HepG2 (cell line): ENCODE measurements at regions not wholly inside any gene's neighbourhood (a gene's known extent, or its start where the extent isn't known, plus 50 kb on each side); places are given as distances from the start of the nearest gene placed in this dataset.

Source experiments
- ATAC-seq: fragments of 200-7000 bp; cut with Tn5 transposase; 3 replicates; pipeline ENCODE4 v1.9.1; 2020; ENCODE audit warnings: mild to moderate bottlenecking, moderate library complexity
- BruUV-seq: library from RNA; stranded (reverse); fragments of 400-500 nt; replicated peaks from 2 replicates; lab custom pipeline; 2021; lab: Mats Ljungman, UMichigan
- CTCF ChIA-PET: fragments of 300-600 bp; formaldehyde crosslinking; extraction: SDS; loops from one replicate; lab custom pipeline; 2021; ENCODE audit warnings: low total read pairs, inconsistent platforms, low intra/inter-chr PET ratio; lab: Yijun Ruan, JAX
- POLR2A ChIA-PET: fragments of 350-600 bp; sonication (Branson Sonifier 250); formaldehyde crosslinking; loops from one replicate; lab custom pipeline; 2020; ENCODE audit warnings: antibody characterized with exemption, inconsistent platforms; lab: Yijun Ruan, JAX
- DNase-seq: peaks from one replicate; pipeline ENCODE4 v3.0.0-alpha.2; 2015; ENCODE audit warnings: low spot score
- FAIRE-seq: peaks from 3 replicates; lab custom pipeline; 2011; peaks lifted over from hg19 to GRCh38; lab: Jason Lieb, UNC
- H2AFZ ChIP-seq: one replicate; pipeline ENCODE4 v1.6.1; 2011; ENCODE audit warnings: low read length, inconsistent platforms
- H3K27ac ChIP-seq: fragments of 300-600 bp; 3 replicates; pipeline ENCODE4 v1.8.0; 2011; ENCODE audit warnings: mixed run types, mild to moderate bottlenecking, mixed read lengths, low read length, inconsistent platforms; ENCODE audit not compliant: insufficient read depth; ENCODE audit errors: extremely low read length
- H3K27me3 ChIP-seq, 2 experiments: fragments of 200-600 bp in 1 of 2; 2 replicates in 1 of 2; 3 replicates in 1 of 2; pipeline versions ENCODE4 v1.6.0 to v1.8.0; 2011; ENCODE audit warnings: low read length in 2 of 2, mild to moderate bottlenecking in 2 of 2, moderate library complexity in 2 of 2, inconsistent platforms in 1 of 2; ENCODE audit not compliant: insufficient read depth in 2 of 2, control insufficient read depth in 1 of 2
- H3K36me3 ChIP-seq, 2 experiments: fragments of 200-600 bp in 1 of 2; replicated peaks in 1 of 2; 2 replicates in 1 of 2; 3 replicates in 1 of 2; pipeline versions ENCODE4 v1.5.1 to v1.8.0; 2011; ENCODE audit warnings: low read length in 2 of 2, inconsistent platforms in 1 of 2; ENCODE audit not compliant: insufficient read depth in 2 of 2, control insufficient read depth in 1 of 2
- H3K4me1 ChIP-seq: 2 replicates; pipeline ENCODE4 v1.5.1; 2012; ENCODE audit warnings: low read length, inconsistent platforms; ENCODE audit not compliant: insufficient read depth
- H3K4me2 ChIP-seq: 2 replicates; pipeline ENCODE4 v1.6.0; 2011; ENCODE audit warnings: low read depth, low read length, inconsistent platforms
- H3K4me3 ChIP-seq, 3 experiments: fragments of 200-600 bp in 1 of 3; sonication (generic), shearing (Covaris generic) in 1 of 3; replicated peaks in 1 of 3; 2 replicates each; pipeline ENCODE4 v1.5.1; 2011 to 2016; ENCODE audit warnings: low read length in 3 of 3, inconsistent platforms in 2 of 3, low read depth in 2 of 3, mild to moderate bottlenecking in 2 of 3, control low read depth in 1 of 3, mixed read lengths in 1 of 3; ENCODE audit not compliant: insufficient read depth in 1 of 3
- H3K79me2 ChIP-seq: one replicate; pipeline ENCODE4 v1.6.1; 2011; ENCODE audit warnings: low read length, inconsistent platforms; ENCODE audit not compliant: insufficient read depth
- H3K9ac ChIP-seq: 2 replicates; pipeline ENCODE4 v1.6.0; 2011; ENCODE audit warnings: mild to moderate bottlenecking, low read depth, low read length, inconsistent platforms; ENCODE audit not compliant: insufficient read depth
- H3K9me3 ChIP-seq: 2 replicates; pipeline ENCODE4 v1.5.1; 2012; ENCODE audit warnings: mild to moderate bottlenecking, low read length
- H4K20me1 ChIP-seq: 2 replicates; pipeline ENCODE4 v1.6.0; 2011; ENCODE audit warnings: inconsistent platforms, mild to moderate bottlenecking, low read length, moderate library complexity; ENCODE audit not compliant: insufficient read depth
- CEBPB ChIP-seq: IDR thresholded peaks from 2 replicates; pipeline ENCODE4 v1.6.1; 2011; ENCODE audit warnings: low read depth, low read length, improper control_type of control experiment, borderline replicate concordance
- EHMT2 ChIP-seq: fragments of 200-600 bp; sonication (generic); IDR thresholded peaks from 2 replicates; pipeline ENCODE4 v1.7.0; 2017; ENCODE audit warnings: antibody characterized with exemption, low read depth, low read length, borderline replicate concordance
- HOXD1 ChIP-seq: sonication (generic); formaldehyde crosslinking; IDR thresholded peaks from 2 replicates; pipeline ENCODE4 v1.5.0; 2020; ENCODE audit warnings: missing genetic modification reagents
- JARID2 ChIP-seq: sonication (generic); formaldehyde crosslinking; IDR thresholded peaks from 2 replicates; pipeline ENCODE4 v1.8.1; 2023; ENCODE audit warnings: missing genetic modification reagents, inconsistent platforms; ENCODE audit not compliant: insufficient replicate concordance
- MTF1 ChIP-seq: sonication (generic); formaldehyde crosslinking; IDR thresholded peaks from 2 replicates; pipeline ENCODE4 v1.5.0; 2020; ENCODE audit warnings: missing genetic modification reagents
- NFKBIZ ChIP-seq: IDR thresholded peaks from 2 replicates; pipeline ENCODE4 v1.6.1; 2018; ENCODE audit warnings: missing genetic modification reagents, missing compliant biosample characterization
- PHF5A ChIP-seq: IDR thresholded peaks from one replicate; pipeline ENCODE4 v1.6.1; 2018; ENCODE audit warnings: low read depth, missing genetic modification reagents; ENCODE audit not compliant: unreplicated experiment
- ZNF121 ChIP-seq: sonication (generic); formaldehyde crosslinking; IDR thresholded peaks from 2 replicates; pipeline ENCODE4 v1.5.0; 2020; ENCODE audit warnings: mild to moderate bottlenecking, missing genetic modification reagents
- ZNF280B ChIP-seq: sonication (generic); formaldehyde crosslinking; IDR thresholded peaks from 2 replicates; pipeline ENCODE4 v1.5.0; 2020; ENCODE audit warnings: missing genetic modification reagents, mild to moderate bottlenecking, borderline replicate concordance
- ZNF3 ChIP-seq: IDR thresholded peaks from 2 replicates; pipeline ENCODE4 v1.7.0; 2017; ENCODE audit warnings: inconsistent platforms
- ZNF496 ChIP-seq: sonication (generic); formaldehyde crosslinking; IDR thresholded peaks from 2 replicates; pipeline ENCODE4 v1.8.1; 2023; ENCODE audit warnings: mild to moderate bottlenecking, moderate library complexity, missing genetic modification reagents; ENCODE audit not compliant: insufficient replicate concordance
- ZNF7 ChIP-seq: IDR thresholded peaks from 2 replicates; pipeline ENCODE4 v1.6.1; 2016; ENCODE audit warnings: missing biosample characterization, missing genetic modification reagents
- WGBS: methylation state at CpG from one replicate; pipeline ENCODE4 v1.1.6; 2017; ENCODE audit warnings: low lambda C conversion rate; 5-methylcytosine and 5-hydroxymethylcytosine counted together
- in situ Hi-C: cut with HindIII; loops from 2 replicates; pipeline ENCODE4 v1.10.0; 2017; ENCODE audit warnings: low pct_unique_long_range_greater_than_20kb; ENCODE audit not compliant: extremely low pct_ligation_motif_present
- intact Hi-C: fragments of 100-400 bp; cut with micrococcal nuclease; formaldehyde crosslinking; loops from one replicate; pipeline ENCODE4 v1.10.0; 2022; ENCODE audit not compliant: unreplicated experiment

- no peak overlapping the region for H3K9ac ChIP-seq
Observed at GRCh38 chr6:41437604-41438003, 102.2 kb downstream of the NCR2 start.

GRCh38 chr6:41438746-41439145 is 103.3 kb downstream of the NCR2 start:
- Histone ChIP-seq H3K9me3 (no peaks in the 10 kb centered on the region), H3K79me2 (no peaks in the 10 kb centered on the region), H3K4me1 (peaks cover 20% of the 10 kb centered on the region), H3K4me2 (no peak overlapping the region), H3K4me3 (no peak overlapping the region), H3K9ac (no peak overlapping the region), H4K20me1 (no peaks in the 10 kb centered on the region), H3K36me3 (no peaks in the 10 kb centered on the region), H2AFZ (no peak overlapping the region), H3K27me3 (peaks cover 14 to 58% of the 10 kb centered on the region in 2 experiments), H3K27ac (no peak overlapping the region)
- DNase-seq = no peak
- TF ChIP-seq PHF5A (CRISPR knock-in tag) (no peak), HOXD1 (CRISPR knock-in tag) (no peak), ZNF496 (CRISPR knock-in tag) (no peak), NFKBIZ (CRISPR knock-in tag) (no peak), ZNF7 (CRISPR knock-in tag) (no peak), ZNF280B (no peak), MTF1 (CRISPR knock-in tag) (no peak)
- intact Hi-C loops (no loop called here), in situ Hi-C loops (no loop called here)
- no peak for ATAC-seq
- WGBS = 0% methylated on average over 1 of the region's 1 CpG
- POLR2A ChIA-PET = no interaction called here
- CTCF ChIA-PET = no interaction called here
- no peak for FAIRE-seq
- no TSS peak for BruUV-seq

More at GRCh38 chr6:41437604-41438003, 102.2 kb downstream of the NCR2 start:
- TF ChIP-seq ZNF3 (CRISPR knock-in tag) (0 out of 2 replicates have a peak, but pooled peaks have one; percentile 22), CEBPB (peak; percentile 28; the same call in 1 of the 2 replicates), ZNF121 (CRISPR knock-in tag) (peak; percentile 43), JARID2 (no peak), EHMT2 (no peak)
- in situ Hi-C loops (no loop called here), intact Hi-C loops (no loop called here)
- ATAC-seq (no peak), FAIRE-seq (no peak), DNase-seq (no peak)
- no peak overlapping the region for H3K4me2 ChIP-seq
- no peaks in the 10 kb centered on the region for H3K36me3 ChIP-seq
- POLR2A ChIA-PET = no interaction called here
- BruUV-seq = no TSS peak
- H3K27me3 ChIP-seq = peaks cover 13 to 49% of the 10 kb centered on the region in 2 experiments
- H2AFZ ChIP-seq = no peak overlapping the region
- no peak overlapping the region for H3K4me3 ChIP-seq
- H4K20me1 ChIP-seq = no peaks in the 10 kb centered on the region
- no peaks in the 10 kb centered on the region for H3K79me2 ChIP-seq
- CTCF ChIA-PET = no interaction called here
- H3K27ac ChIP-seq = no peak overlapping the region
- 54% methylated on average over 4 of the region's 4 CpGs for WGBS
- H3K4me1 ChIP-seq = peaks cover 13% of the 10 kb centered on the region
- H3K9me3 ChIP-seq = no peaks in the 10 kb centered on the region
